Suprapubic skin (tissue), 3 donors: ENCODE measurements at regions not wholly inside any gene's neighbourhood (a gene's known extent, or its start where the extent isn't known, plus 50 kb on each side); places are given as distances from the start of the nearest gene placed in this dataset.
"Not testable (repeated sequence)": the region's sequence is repeated elsewhere in the genome, so short reads cannot be mapped to it uniquely, and the experiment has no call there.

Experiments used
- POLR2A ChIP-seq, 2 donors: fragments of 450-650 bp; IDR thresholded peaks; one replicate each; pipeline ENCODE4 v1.6.1; 2017; ENCODE audit warnings: antibody characterized with exemption in 2 of 2, mild to moderate bottlenecking in 2 of 2, moderate library complexity in 2 of 2
- TF ChIP-seq, protein P1 (sequence below), 2 donors: fragments of 200-600 bp in 1 of 2; fragments of 450-650 bp in 1 of 2; sonication (generic) in 1 of 2; IDR thresholded peaks; one replicate each; pipeline ENCODE4 v1.5.1; 2016 to 2019; ENCODE audit warnings: antibody characterized with exemption in 2 of 2, mild to moderate bottlenecking in 1 of 2, moderate library complexity in 1 of 2

DNA sequence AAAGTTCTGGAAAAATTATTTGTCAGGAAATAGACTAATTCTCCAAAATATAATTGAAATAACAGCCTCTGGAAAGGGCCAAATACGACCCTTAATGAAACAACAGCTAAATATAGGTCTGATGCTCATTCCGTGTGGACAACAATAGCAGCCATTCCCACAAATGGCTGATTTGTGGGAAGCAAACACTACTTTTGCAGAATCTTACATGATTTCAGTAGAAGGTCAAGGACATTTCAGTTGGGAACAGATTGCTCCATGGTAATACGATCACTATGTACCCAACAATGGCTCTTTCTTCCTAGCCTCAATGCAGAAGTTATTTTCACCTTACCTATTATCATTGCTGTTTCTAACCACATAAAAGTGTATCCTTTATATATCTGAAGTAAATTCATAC lies 1859.9 kb downstream of the FOXD4L5 start:
- TF ChIP-seq, protein P1, sequence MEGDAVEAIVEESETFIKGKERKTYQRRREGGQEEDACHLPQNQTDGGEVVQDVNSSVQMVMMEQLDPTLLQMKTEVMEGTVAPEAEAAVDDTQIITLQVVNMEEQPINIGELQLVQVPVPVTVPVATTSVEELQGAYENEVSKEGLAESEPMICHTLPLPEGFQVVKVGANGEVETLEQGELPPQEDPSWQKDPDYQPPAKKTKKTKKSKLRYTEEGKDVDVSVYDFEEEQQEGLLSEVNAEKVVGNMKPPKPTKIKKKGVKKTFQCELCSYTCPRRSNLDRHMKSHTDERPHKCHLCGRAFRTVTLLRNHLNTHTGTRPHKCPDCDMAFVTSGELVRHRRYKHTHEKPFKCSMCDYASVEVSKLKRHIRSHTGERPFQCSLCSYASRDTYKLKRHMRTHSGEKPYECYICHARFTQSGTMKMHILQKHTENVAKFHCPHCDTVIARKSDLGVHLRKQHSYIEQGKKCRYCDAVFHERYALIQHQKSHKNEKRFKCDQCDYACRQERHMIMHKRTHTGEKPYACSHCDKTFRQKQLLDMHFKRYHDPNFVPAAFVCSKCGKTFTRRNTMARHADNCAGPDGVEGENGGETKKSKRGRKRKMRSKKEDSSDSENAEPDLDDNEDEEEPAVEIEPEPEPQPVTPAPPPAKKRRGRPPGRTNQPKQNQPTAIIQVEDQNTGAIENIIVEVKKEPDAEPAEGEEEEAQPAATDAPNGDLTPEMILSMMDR (IDR thresholded peaks at IDR 0.05) = not testable (repeated sequence)
- TF ChIP-seq POLR2A (IDR thresholded peaks at IDR 0.05) = not testable (repeated sequence)
